OCI-M2 (cell line): ENCODE measurements at regions not wholly inside any gene's neighbourhood (a gene's known extent, or its start where the extent isn't known, plus 50 kb on each side); places are given as distances from the start of the nearest gene placed in this dataset.
"Not testable (repeated sequence)": the region's sequence is repeated elsewhere in the genome, so short reads cannot be mapped to it uniquely, and the experiment has no call there.

Experiments
- DNase-seq: peaks from one replicate; lab custom pipeline; 2025; ENCODE audit not compliant: unreplicated experiment; lab: John Stamatoyannopoulos, UW

DNA sequence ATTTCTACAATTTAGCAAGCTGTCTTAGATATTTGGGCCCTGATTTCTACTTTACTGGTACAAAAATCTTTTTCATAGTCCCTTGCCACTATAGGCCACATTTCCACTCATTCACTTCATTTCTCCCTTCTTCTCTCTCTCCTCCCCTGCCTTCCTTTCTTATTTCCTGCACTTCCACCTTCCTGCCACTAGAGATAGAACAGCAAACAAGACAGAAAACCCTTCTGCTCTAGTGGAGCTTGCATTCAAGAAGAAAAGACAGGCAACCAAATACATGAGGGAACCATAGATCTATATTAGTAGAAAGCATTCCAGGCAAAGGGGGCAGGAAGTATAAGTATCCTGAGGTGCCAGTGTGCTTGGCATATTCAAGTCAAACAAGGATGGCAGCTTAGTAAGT lies 623.5 kb downstream of the FLRT2 start:
- DNase-seq: no peak

- no peak for DNase-seq
These were observed 613.3 kb downstream of the FLRT2 start for GRCh38 chr14:86143248-86143647.

GRCh38 chr14:86141966-86142365 lies 612.0 kb downstream of the FLRT2 start:
- no peak for DNase-seq

- DNase-seq: no peak
These were observed 599.5 kb downstream of the FLRT2 start for GRCh38 chr14:86129426-86129825.

DNA sequence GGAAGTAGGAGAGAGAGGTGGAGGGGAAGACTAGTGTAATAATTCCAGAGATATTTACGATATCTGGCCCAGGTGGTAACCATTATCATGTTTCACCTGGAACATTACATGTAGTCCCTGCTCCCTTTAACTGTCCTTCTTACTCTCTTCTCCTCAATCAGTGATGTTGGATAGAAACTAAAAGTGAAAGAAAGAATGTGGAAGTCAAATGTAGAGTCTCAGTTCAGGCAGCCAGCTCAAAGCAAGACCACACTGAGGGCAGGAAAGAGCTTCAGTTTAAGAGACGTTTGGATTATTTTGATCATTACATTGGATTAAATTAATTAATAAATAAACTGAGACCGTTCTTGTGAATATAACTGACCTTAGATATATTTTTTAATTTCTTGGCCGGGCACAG lies 594.4 kb downstream of the FLRT2 start:
- DNase-seq: no peak

DNA sequence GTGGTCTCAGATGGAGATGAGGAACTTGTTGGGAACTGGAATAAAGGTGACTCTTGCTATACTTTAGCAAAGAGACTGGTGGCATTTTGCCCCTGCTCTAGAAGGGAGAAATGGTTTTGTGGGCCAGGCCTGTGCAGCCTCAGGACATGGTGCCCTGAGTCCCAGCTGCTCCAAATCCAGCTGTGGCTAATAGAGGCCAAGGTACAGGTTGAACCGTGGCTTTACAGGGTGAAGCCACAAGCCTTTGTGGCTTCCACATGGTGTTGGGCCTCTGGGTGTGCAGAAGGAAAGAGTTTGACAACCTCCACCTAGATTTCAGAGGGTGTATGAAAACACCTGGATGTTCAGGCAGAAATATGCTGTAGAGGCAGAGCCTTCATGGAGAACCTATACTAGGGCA lies 586.0 kb downstream of the FLRT2 start:
- no peak for DNase-seq

GRCh38 chr14:86110871-86111270 lies 580.9 kb downstream of the FLRT2 start:
- not testable (repeated sequence) for DNase-seq

DNA sequence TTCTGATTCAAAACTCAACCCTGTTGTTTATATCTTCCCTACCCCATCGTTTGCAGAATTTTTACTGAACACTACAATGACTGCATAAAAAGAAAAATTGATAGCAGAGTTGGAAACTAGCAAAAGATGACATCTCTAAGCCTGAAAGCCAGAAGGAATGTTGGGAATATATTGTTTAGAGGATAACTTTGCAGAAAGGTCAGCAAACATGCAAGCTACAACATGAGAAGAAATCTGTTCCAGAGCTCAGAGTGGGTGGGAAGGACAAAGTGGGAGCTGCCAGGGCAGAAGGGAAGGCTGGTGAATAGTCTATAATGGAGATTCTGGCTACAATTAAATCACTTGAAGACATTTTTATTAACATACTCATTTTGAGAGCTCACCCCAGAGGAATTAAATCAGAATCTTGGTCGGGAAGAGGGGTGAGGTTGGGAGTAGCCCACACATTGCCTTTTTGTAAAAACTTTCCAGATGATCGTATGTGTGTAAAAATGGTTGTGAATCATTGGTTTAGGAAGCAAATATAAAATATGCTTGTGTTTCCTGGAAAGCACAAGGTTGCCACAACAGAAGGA lies 574.8 kb downstream of the FLRT2 start:
- no peak for DNase-seq

DNA sequence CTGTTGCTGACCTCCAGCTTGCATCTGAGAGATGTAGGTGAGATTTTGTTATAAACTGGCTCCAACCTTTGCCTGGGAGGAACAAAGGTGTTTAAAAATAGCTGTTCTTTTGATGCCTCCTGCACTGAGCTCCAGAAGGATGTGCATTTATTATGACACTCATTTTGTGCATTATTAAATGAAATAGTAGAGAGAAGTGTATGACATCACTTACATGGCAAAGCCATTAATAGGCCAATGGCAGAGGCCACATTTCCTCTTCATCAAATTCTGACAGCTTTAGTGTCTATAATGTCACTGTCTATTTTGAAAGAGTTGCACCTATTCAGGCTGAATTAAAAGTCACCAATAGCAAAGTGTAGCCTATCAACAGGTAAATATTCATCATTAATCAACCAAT lies 564.6 kb downstream of the FLRT2 start:
- no peak for DNase-seq

GRCh38 chr14:86091811-86092210 lies 561.9 kb downstream of the FLRT2 start:
- no peak for DNase-seq

- no peak for DNase-seq
These were observed 558.2 kb downstream of the FLRT2 start for GRCh38 chr14:86088156-86088555.

GRCh38 chr14:86087377-86087776 lies 557.4 kb downstream of the FLRT2 start:
- no peak for DNase-seq

DNA sequence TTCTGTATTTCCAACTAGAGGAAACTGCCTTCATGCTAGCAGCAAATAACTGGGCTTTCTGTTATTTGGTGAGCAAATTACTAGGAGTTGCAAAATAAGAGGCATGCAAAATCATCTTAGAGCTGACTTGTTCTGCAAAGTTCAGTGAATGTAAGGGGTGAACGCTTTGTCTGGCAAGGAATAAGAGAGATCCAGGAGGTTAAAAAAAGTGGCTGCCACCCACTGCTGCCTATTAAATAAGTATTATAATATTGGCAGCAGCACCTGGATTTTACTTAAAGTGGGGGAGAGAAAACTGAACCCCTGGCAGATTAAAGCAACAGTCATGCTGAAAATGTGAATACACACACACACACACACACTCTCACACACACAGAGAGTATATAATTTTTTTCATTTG lies 557.0 kb downstream of the FLRT2 start:
- no peak for DNase-seq

DNA sequence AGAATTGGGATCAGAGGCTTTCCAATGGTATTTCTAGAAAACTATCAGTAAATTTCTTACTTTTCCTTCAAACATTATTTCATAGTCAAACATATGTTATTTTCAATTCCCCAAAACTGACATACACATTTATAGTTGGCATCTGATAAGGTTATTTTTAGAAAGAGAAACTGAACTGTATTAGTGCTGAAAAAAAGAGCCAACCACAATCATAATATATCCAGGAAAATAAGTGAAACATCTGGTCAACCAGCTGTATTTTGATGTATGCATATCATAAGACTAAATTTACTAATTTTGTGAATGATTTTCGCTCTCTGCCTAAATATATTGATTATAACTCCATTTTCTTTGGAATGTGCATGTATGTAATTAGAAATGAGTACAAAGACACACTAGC lies 554.2 kb downstream of the FLRT2 start:
- no peak for DNase-seq

- no peak for DNase-seq
These were observed 553.7 kb downstream of the FLRT2 start for GRCh38 chr14:86083616-86084015.

GRCh38 chr14:86072116-86072894 lies 542.4 kb downstream of the FLRT2 start:
- no peak for DNase-seq

- DNase-seq: no peak
These were observed 536.7 kb downstream of the FLRT2 start for GRCh38 chr14:86066651-86067050.

GRCh38 chr14:86065407-86065806 lies 535.5 kb downstream of the FLRT2 start:
- no peak for DNase-seq

DNA sequence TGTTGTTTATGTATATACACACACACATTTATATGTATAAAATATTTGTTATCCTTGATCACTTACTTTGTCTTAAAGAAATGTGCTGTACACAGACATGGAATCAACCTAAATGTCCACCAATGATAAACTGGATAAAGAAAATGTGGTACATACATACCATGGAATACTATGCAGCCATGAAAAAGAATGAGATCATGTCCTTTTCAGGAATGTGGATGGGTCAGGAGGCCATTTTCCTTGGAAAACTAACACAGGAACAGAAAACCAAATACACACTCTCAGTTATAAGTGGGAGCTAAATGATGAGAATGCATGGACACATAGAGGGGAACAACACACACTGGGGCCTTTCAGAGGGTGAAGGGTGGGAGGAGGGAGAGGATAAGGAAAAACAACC lies 534.7 kb downstream of the FLRT2 start:
- DNase-seq: not testable (repeated sequence)

DNA sequence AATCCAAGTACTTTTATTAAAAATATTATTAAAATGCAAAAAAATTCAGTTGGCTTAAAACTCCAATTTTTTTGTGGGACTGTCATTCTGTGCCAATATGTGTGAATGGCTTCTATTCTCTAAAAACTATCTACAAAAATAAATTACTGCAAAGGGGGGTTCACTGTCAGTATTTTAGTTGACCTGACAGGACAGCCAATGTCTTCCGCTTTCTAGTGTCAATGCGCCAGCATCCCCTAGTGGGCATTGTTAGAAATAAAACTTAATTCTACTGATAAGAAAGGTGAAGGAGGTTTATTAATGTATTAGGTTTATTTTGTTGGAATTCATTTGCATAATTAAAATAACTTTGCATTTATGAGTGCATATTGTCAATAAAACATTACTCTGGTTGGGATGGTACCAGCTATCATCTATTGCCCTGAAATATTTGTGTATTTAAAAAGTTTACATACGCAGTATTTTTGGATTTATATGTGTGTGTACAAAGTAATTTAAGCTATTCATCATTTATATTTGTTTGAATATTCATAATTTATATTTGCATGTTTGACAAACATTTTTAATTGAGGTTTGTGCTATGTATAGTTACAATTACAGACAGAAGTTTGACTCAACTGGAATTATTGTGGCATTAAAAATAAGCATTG lies 527.2 kb downstream of the FLRT2 start:
- no peak for DNase-seq

- no peak for DNase-seq
These were observed 525.6 kb downstream of the FLRT2 start for GRCh38 chr14:86055512-86056075.

GRCh38 chr14:86052868-86053267 lies 522.9 kb downstream of the FLRT2 start:
- no peak for DNase-seq
